Kidney (tissue), 13 donors: ENCODE measurements at regions not wholly inside any gene's neighbourhood (a gene's known extent, or its start where the extent isn't known, plus 50 kb on each side); places are given as distances from the start of the nearest gene placed in this dataset.
A peak's percentile ranks its signal among the peaks of the same experiment; 100 is the strongest.

Source experiments
- DNase-seq, 5 donors: peaks; one replicate each; pipeline ENCODE4 v3.0.0-alpha.2; 2013 to 2020
- FAIRE-seq: peaks from 2 replicates; lab custom pipeline; 2012; peaks lifted over from hg19 to GRCh38; lab: Jason Lieb, UNC
- H3K27ac ChIP-seq, 2 donors: one replicate each; pipeline ENCODE4 v1.7.0; 2013; ENCODE audit warnings: low read depth in 2 of 2, low read length in 2 of 2, inconsistent platforms in 1 of 2
- H3K27me3 ChIP-seq: one replicate; pipeline ENCODE4 v1.7.1; 2013; ENCODE audit warnings: low read length, inconsistent platforms; ENCODE audit not compliant: control insufficient read depth, insufficient read depth
- H3K36me3 ChIP-seq, 3 donors: one replicate each; pipeline versions ENCODE4 v1.7.0 to v1.7.1; 2013; ENCODE audit warnings: low read length in 3 of 3, control low read depth in 1 of 3, inconsistent platforms in 1 of 3; ENCODE audit not compliant: insufficient read depth in 3 of 3, control insufficient read depth in 2 of 3
- H3K4me1 ChIP-seq, 3 donors: one replicate each; pipeline versions ENCODE4 v1.7.0 to v1.7.1; 2013; ENCODE audit warnings: low read length in 3 of 3, inconsistent platforms in 1 of 3, low read depth in 1 of 3; ENCODE audit not compliant: control insufficient read depth in 2 of 3, insufficient read depth in 2 of 3
- H3K4me3 ChIP-seq, 3 donors: one replicate each; pipeline versions ENCODE4 v1.7.0 to v1.8.1; 2013; ENCODE audit warnings: low read length in 3 of 3, control low read depth in 1 of 3, inconsistent platforms in 1 of 3
- H3K9ac ChIP-seq, 3 donors: one replicate each; pipeline versions ENCODE4 v1.7.0 to v1.7.1; 2013; ENCODE audit warnings: low read length in 3 of 3, control low read depth in 1 of 3, inconsistent platforms in 1 of 3
- H3K9me3 ChIP-seq, 3 donors: one replicate each; pipeline versions ENCODE4 v1.7.0 to v1.7.1; 2013; ENCODE audit warnings: low read length in 3 of 3, control low read depth in 1 of 3, inconsistent platforms in 1 of 3; ENCODE audit not compliant: control insufficient read depth in 2 of 3, insufficient read depth in 1 of 3
- CTCF ChIP-seq: IDR thresholded peaks from 3 replicates; pipeline ENCODE4 v1.5.1; 2012; ENCODE audit warnings: mild to moderate bottlenecking, moderate library complexity, borderline replicate concordance; ENCODE audit not compliant: insufficient read depth; ENCODE audit errors: extremely low read depth
- intact Hi-C: fragments of 100-400 bp; cut with DNase I; formaldehyde crosslinking; loops from one replicate; pipeline ENCODE4 v1.11.1; 2022
- donor health status: control.
- donor health status: control.
- donor health status: control.
- donor health status: control.
- donor health status: control.
- donor health status: DM: yes; HTN: yes; CAD: no.
- donor health status: Normal renal cell carcinoma (clear cell type).

- Histone ChIP-seq H3K9ac (no peak overlapping the region), H3K36me3 (no peaks in the 10 kb centered on the region), H3K9me3 (peaks cover 0 to 3% (median 0%) of the 10 kb centered on the region in 3 donors), H3K4me3 (no peak overlapping the region), H3K27ac (no peak overlapping the region), H3K27me3 (no peaks in the 10 kb centered on the region), H3K4me1 (no peaks in the 10 kb centered on the region)
- FAIRE-seq: no peak
- peak in 1 of 5 donors; percentile 19 for DNase-seq
- no peak for TF ChIP-seq CTCF
- intact Hi-C loops: no loop called here
Observed at GRCh38 chr9:1941989-1942388, 73.2 kb upstream of the SMARCA2 start.

GRCh38 chr9:1946526-1947283 lies 68.4 kb upstream of the SMARCA2 start:
- Histone ChIP-seq H3K9me3 (no peaks in the 10 kb centered on the region), H3K27ac (no peak overlapping the region), H3K4me3 (no peak overlapping the region), H3K27me3 (no peaks in the 10 kb centered on the region), H3K36me3 (no peaks in the 10 kb centered on the region), H3K4me1 (no peaks in the 10 kb centered on the region), H3K9ac (no peak overlapping the region)
- intact Hi-C loops: no loop called here
- no peak for TF ChIP-seq CTCF
- no peak for DNase-seq
- FAIRE-seq: no peak

DNA sequence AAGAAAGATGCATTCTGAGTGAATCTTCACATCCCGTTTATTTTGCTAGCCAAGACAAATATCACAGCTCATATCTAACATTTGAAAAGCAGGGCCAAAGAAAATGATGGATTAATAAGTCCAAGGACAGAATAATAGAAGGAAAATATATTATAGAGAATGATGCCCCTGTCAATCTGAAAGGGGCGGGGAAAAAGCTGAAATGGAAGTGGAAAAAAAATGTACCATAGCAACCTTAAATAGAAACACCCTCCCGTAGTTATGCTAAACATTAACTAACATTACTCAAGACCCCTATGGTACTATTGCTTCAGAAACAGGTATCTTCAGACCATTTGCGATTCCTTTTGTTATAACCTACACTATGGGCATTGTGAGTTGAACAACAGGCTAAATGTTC lies 67.7 kb upstream of the SMARCA2 start:
- Histone ChIP-seq H3K9ac (no peak overlapping the region), H3K36me3 (no peaks in the 10 kb centered on the region), H3K9me3 (no peaks in the 10 kb centered on the region), H3K4me1 (no peaks in the 10 kb centered on the region), H3K4me3 (no peak overlapping the region), H3K27ac (no peak overlapping the region), H3K27me3 (no peaks in the 10 kb centered on the region)
- FAIRE-seq (no peak), DNase-seq (no peak)
- intact Hi-C loops: no loop called here
- TF ChIP-seq CTCF: no peak

- Histone ChIP-seq H3K9ac (no peak overlapping the region), H3K36me3 (no peaks in the 10 kb centered on the region), H3K4me1 (no peaks in the 10 kb centered on the region), H3K27ac (no peak overlapping the region), H3K9me3 (no peaks in the 10 kb centered on the region), H3K27me3 (no peaks in the 10 kb centered on the region), H3K4me3 (no peak overlapping the region)
- DNase-seq (no peak), FAIRE-seq (no peak)
- intact Hi-C loops: no loop called here
- no peak for TF ChIP-seq CTCF
Observed at GRCh38 chr9:1948541-1948940, 66.6 kb upstream of the SMARCA2 start.
